OCI-LY7 (cell line): ENCODE measurements at regions not wholly inside any gene's neighbourhood (a gene's known extent, or its start where the extent isn't known, plus 50 kb on each side); places are given as distances from the start of the nearest gene placed in this dataset.

ENCODE experiments used
- EZH2phosphoT487 ChIP-seq: fragments of 200-600 bp; sonication (generic); IDR thresholded peaks from 2 replicates; pipeline ENCODE4 v1.6.1; 2018; ENCODE audit warnings: low read depth, borderline replicate concordance, mild to moderate bottlenecking, mixed run types, antibody characterized with exemption, low read length, moderate library complexity, mixed read lengths
- TF ChIP-seq, protein P1 (sequence below): fragments of 200-600 bp; sonication (generic); conservative IDR thresholded peaks from 2 replicates; pipeline ENCODE4 v1.5.1; 2014; ENCODE audit warnings: mild to moderate bottlenecking, antibody characterized with exemption, low read length, moderate library complexity, mixed read lengths

DNA sequence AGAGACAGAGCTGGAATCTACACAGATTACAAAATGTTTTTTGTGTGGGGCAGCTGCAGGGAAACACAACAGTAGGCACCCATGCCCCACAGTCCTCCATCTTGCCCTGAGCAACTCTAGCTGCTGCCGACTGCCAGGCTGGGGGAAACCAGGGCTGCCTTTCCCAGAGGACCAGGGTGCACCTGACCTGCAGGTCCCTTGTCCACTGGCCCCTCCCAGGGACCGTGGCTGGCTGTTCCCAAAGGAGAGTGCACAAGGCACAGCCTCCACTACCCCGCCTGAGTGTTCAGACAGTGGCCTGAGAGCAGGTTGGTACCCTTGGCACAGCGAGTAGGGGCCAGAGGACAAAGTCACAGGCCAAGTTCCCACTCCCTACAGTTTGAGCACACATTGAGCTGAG, 181.8 kb downstream of the BARX2 start:
- TF ChIP-seq, protein P1, sequence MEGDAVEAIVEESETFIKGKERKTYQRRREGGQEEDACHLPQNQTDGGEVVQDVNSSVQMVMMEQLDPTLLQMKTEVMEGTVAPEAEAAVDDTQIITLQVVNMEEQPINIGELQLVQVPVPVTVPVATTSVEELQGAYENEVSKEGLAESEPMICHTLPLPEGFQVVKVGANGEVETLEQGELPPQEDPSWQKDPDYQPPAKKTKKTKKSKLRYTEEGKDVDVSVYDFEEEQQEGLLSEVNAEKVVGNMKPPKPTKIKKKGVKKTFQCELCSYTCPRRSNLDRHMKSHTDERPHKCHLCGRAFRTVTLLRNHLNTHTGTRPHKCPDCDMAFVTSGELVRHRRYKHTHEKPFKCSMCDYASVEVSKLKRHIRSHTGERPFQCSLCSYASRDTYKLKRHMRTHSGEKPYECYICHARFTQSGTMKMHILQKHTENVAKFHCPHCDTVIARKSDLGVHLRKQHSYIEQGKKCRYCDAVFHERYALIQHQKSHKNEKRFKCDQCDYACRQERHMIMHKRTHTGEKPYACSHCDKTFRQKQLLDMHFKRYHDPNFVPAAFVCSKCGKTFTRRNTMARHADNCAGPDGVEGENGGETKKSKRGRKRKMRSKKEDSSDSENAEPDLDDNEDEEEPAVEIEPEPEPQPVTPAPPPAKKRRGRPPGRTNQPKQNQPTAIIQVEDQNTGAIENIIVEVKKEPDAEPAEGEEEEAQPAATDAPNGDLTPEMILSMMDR = no peak
- TF ChIP-seq EZH2phosphoT487 = no peak
